H9 (cell line): ENCODE measurements at regions not wholly inside any gene's neighbourhood (a gene's known extent, or its start where the extent isn't known, plus 50 kb on each side); places are given as distances from the start of the nearest gene placed in this dataset.

Source experiments
- DNase-seq: peaks from one replicate; pipeline ENCODE4 v3.0.0-alpha.2; 2017
- H2AFZ ChIP-seq: one replicate; pipeline ENCODE4 v1.6.1; 2013; ENCODE audit warnings: mild to moderate bottlenecking, low read length, control low read depth, moderate library complexity
- H2AK5ac ChIP-seq: 2 replicates; pipeline ENCODE4 v1.6.1; 2013; ENCODE audit warnings: low read length, control low read depth, mixed read lengths; ENCODE audit not compliant: insufficient read length
- H2BK120ac ChIP-seq: one replicate; pipeline ENCODE4 v1.6.1; 2013; ENCODE audit warnings: low read depth, mild to moderate bottlenecking, low read length, control low read depth, inconsistent platforms; ENCODE audit not compliant: poor library complexity, severe bottlenecking
- H2BK12ac ChIP-seq: 2 replicates; pipeline ENCODE4 v1.6.1; 2013; ENCODE audit warnings: low read length, control low read depth, mixed read lengths, low read depth; ENCODE audit not compliant: insufficient read length
- H2BK15ac ChIP-seq: 2 replicates; pipeline ENCODE4 v1.6.1; 2013; ENCODE audit warnings: low read depth, low read length, control low read depth
- H2BK20ac ChIP-seq: one replicate; pipeline ENCODE4 v1.6.1; 2013; ENCODE audit warnings: low read depth, mild to moderate bottlenecking, low read length, control low read depth, inconsistent platforms; ENCODE audit not compliant: poor library complexity, severe bottlenecking
- H2BK5ac ChIP-seq: 2 replicates; pipeline ENCODE4 v1.6.1; 2013; ENCODE audit warnings: low read length, control low read depth, mixed read lengths; ENCODE audit not compliant: insufficient read length
- H3K14ac ChIP-seq: 2 replicates; pipeline ENCODE4 v1.6.1; 2013; ENCODE audit warnings: low read length, control low read depth; ENCODE audit not compliant: insufficient read depth
- H3K18ac ChIP-seq: 2 replicates; pipeline ENCODE4 v1.6.1; 2013; ENCODE audit warnings: low read depth, mild to moderate bottlenecking, mixed read lengths, low read length, control low read depth; ENCODE audit not compliant: insufficient read length
- H3K23ac ChIP-seq: 2 replicates; pipeline ENCODE4 v1.6.1; 2013; ENCODE audit warnings: low read length, control low read depth, mixed read lengths, low read depth; ENCODE audit not compliant: insufficient read length
- H3K23me2 ChIP-seq: 2 replicates; pipeline ENCODE4 v1.6.1; 2013; ENCODE audit warnings: low read depth, mild to moderate bottlenecking, mixed read lengths, low read length, control low read depth; ENCODE audit not compliant: insufficient read length, poor library complexity, severe bottlenecking
- H3K27ac ChIP-seq: 2 replicates; pipeline ENCODE4 v1.5.1; 2013; ENCODE audit warnings: low read length, control low read depth, mixed read lengths, low read depth; ENCODE audit not compliant: insufficient read length
- H3K27me3 ChIP-seq: 2 replicates; pipeline ENCODE4 v1.6.1; 2013; ENCODE audit warnings: low read length, control low read depth, inconsistent platforms; ENCODE audit not compliant: insufficient read depth
- H3K4ac ChIP-seq: 2 replicates; pipeline ENCODE4 v1.6.1; 2013; ENCODE audit warnings: low read depth, mild to moderate bottlenecking, control low read depth, inconsistent platforms, low read length, moderate library complexity
- H3K4me1 ChIP-seq: 2 replicates; pipeline ENCODE4 v1.6.1; 2013; ENCODE audit warnings: low read length, control low read depth, inconsistent platforms; ENCODE audit not compliant: insufficient read depth
- H3K4me2 ChIP-seq: 2 replicates; pipeline ENCODE4 v1.6.1; 2013; ENCODE audit warnings: low read length, control low read depth, mixed read lengths; ENCODE audit not compliant: insufficient read length, insufficient read depth
- H3K56ac ChIP-seq: 2 replicates; pipeline ENCODE4 v1.6.1; 2013; ENCODE audit warnings: low read depth, mild to moderate bottlenecking, mixed read lengths, low read length, control low read depth; ENCODE audit not compliant: insufficient read length
- H3K79me1 ChIP-seq: 2 replicates; pipeline ENCODE4 v1.6.1; 2013; ENCODE audit warnings: low read depth, mild to moderate bottlenecking, moderate library complexity, low read length, control low read depth, inconsistent platforms; ENCODE audit not compliant: insufficient read depth, poor library complexity, severe bottlenecking
- H3K79me2 ChIP-seq: 2 replicates; pipeline ENCODE4 v1.6.1; 2013; ENCODE audit warnings: low read length, control low read depth, inconsistent platforms; ENCODE audit not compliant: insufficient read depth
- H3K9ac ChIP-seq: 2 replicates; pipeline ENCODE4 v1.6.1; 2013; ENCODE audit warnings: low read length, control low read depth, mixed read lengths; ENCODE audit not compliant: insufficient read length; ENCODE audit errors: extremely low read depth
- H3K9me3 ChIP-seq: one replicate; pipeline ENCODE4 v1.6.1; 2013; ENCODE audit warnings: low read depth, low read length, inconsistent platforms; ENCODE audit not compliant: control insufficient read depth
- H3T11ph ChIP-seq: one replicate; pipeline ENCODE4 v1.6.1; 2013; ENCODE audit warnings: mild to moderate bottlenecking, low read length, control low read depth, inconsistent platforms
- H4K20me1 ChIP-seq: one replicate; pipeline ENCODE4 v1.6.1; 2013; ENCODE audit not compliant: control insufficient read depth, insufficient read length, insufficient read depth
- H4K5ac ChIP-seq: 2 replicates; pipeline ENCODE4 v1.6.1; 2013; ENCODE audit warnings: low read depth, mild to moderate bottlenecking, mixed read lengths, low read length, control low read depth; ENCODE audit not compliant: insufficient read length
- H4K8ac ChIP-seq: replicated peaks from 2 replicates; pipeline ENCODE4 v1.6.1; 2013; ENCODE audit warnings: low read length, control low read depth, mixed read lengths, low read depth; ENCODE audit not compliant: insufficient read length
- H4K91ac ChIP-seq: 2 replicates; pipeline ENCODE4 v1.6.1; 2013; ENCODE audit warnings: low read depth, mild to moderate bottlenecking, moderate library complexity, mixed read lengths, low read length, control low read depth; ENCODE audit not compliant: insufficient read length
- H3K27ac Mint-ChIP-seq, 3 experiments: 2 replicates in 2 of 3; 3 replicates in 1 of 3; pipeline ENCODE4 v1.8.0; 2020 to 2021; ENCODE audit warnings: mixed read lengths in 3 of 3, mild to moderate bottlenecking in 1 of 3, moderate library complexity in 1 of 3
- H3K27me3 Mint-ChIP-seq: 2 replicates; pipeline ENCODE4 v1.8.0; 2021; ENCODE audit warnings: low read depth, mild to moderate bottlenecking, moderate library complexity, mixed read lengths
- H3K36me3 Mint-ChIP-seq, 3 experiments: 2 replicates in 2 of 3; 3 replicates in 1 of 3; pipeline ENCODE4 v1.8.0; 2020 to 2021; ENCODE audit warnings: low read depth in 3 of 3, mixed read lengths in 3 of 3; ENCODE audit not compliant: insufficient read depth in 1 of 3
- H3K4me1 Mint-ChIP-seq, 2 experiments: 2 replicates each; pipeline ENCODE4 v1.8.0; 2020; ENCODE audit warnings: mixed read lengths in 2 of 2
- H3K4me3 Mint-ChIP-seq, 2 experiments: 2 replicates in 1 of 2; 3 replicates in 1 of 2; pipeline ENCODE4 v1.8.0; 2020 to 2021; ENCODE audit warnings: mild to moderate bottlenecking in 2 of 2, mixed read lengths in 2 of 2, moderate library complexity in 1 of 2
- H3K9me3 Mint-ChIP-seq, 2 experiments: 2 replicates in 1 of 2; 3 replicates in 1 of 2; pipeline ENCODE4 v1.8.0; 2020; ENCODE audit warnings: mild to moderate bottlenecking in 2 of 2, mixed read lengths in 2 of 2, moderate library complexity in 1 of 2
- CTCF ChIP-seq: fragments of 200-600 bp; sonication (generic); conservative IDR thresholded peaks from 3 replicates; pipeline ENCODE4 v1.8.0; 2021; ENCODE audit warnings: antibody characterized with exemption, mild to moderate bottlenecking
- WGBS: extraction: QIAGEN DNeasy Blood & Tissue Kit; methylation state at CpG from one replicate; pipeline ENCODE4 v1.1.7; 2013; ENCODE audit warnings: missing lambda C conversion rate, low lambda C conversion rate, mixed read lengths; ENCODE audit not compliant: insufficient read length; ENCODE audit errors: extremely low coverage; 5-methylcytosine and 5-hydroxymethylcytosine counted together

GRCh38 chrX:116298956-116299355, 128.4 kb downstream of the AGTR2 start:
- H3K4ac ChIP-seq: no peak overlapping the region
- H3K18ac ChIP-seq: no peak overlapping the region
- H3K56ac ChIP-seq: no peak overlapping the region
- H3K27ac Mint-ChIP-seq: no peak overlapping the region
- no peak for DNase-seq
- no peak overlapping the region for H3K4me2 ChIP-seq
- no peak overlapping the region for H4K8ac ChIP-seq
- no peaks in the 10 kb centered on the region; the same call in 1 of the 2 replicates for H3K27me3 Mint-ChIP-seq
- H2BK20ac ChIP-seq: no peak overlapping the region
- no peaks in the 10 kb centered on the region for H4K20me1 ChIP-seq
- H3K4me1 Mint-ChIP-seq: no peaks in the 10 kb centered on the region
- no peak overlapping the region for H3K14ac ChIP-seq
- no peak overlapping the region for H4K91ac ChIP-seq
- H2BK5ac ChIP-seq: no peak overlapping the region
- H3K9ac ChIP-seq: no peak overlapping the region
- no peak for TF ChIP-seq CTCF
- no peaks in the 10 kb centered on the region for H3K4me1 ChIP-seq
- H3K27ac ChIP-seq: no peak overlapping the region
- no peaks in the 10 kb centered on the region for H3K27me3 ChIP-seq
- H3K23ac ChIP-seq: no peak overlapping the region
- peaks cover 0 to 15% (median 3%) of the 10 kb centered on the region in 3 experiments; a peak in 4 of 7 replicates for H3K36me3 Mint-ChIP-seq
- H2AK5ac ChIP-seq: no peak overlapping the region
- H2BK12ac ChIP-seq: no peak overlapping the region
- no CpG with 5 or more reads among the region's 3 CpGs for WGBS
- no peaks in the 10 kb centered on the region for H3K79me2 ChIP-seq
- H3K79me1 ChIP-seq: no peaks in the 10 kb centered on the region
- no peak overlapping the region for H4K5ac ChIP-seq
- no peak overlapping the region for H3K4me3 Mint-ChIP-seq
- H3K9me3 ChIP-seq: no peaks in the 10 kb centered on the region
- no peak overlapping the region for H2BK15ac ChIP-seq
- H2BK120ac ChIP-seq: no peak overlapping the region
- H3K23me2 ChIP-seq: no peaks in the 10 kb centered on the region
- peaks cover 11 to 13% of the 10 kb centered on the region in 2 experiments for H3K9me3 Mint-ChIP-seq
- H2AFZ ChIP-seq: no peak overlapping the region
- H3T11ph ChIP-seq: no peak overlapping the region
